ENCODE measurements at regions not wholly inside any gene's neighbourhood (a gene's known extent, or its start where the extent isn't known, plus 50 kb on each side); places are given as distances from the start of the nearest gene placed in this dataset.

DNA sequence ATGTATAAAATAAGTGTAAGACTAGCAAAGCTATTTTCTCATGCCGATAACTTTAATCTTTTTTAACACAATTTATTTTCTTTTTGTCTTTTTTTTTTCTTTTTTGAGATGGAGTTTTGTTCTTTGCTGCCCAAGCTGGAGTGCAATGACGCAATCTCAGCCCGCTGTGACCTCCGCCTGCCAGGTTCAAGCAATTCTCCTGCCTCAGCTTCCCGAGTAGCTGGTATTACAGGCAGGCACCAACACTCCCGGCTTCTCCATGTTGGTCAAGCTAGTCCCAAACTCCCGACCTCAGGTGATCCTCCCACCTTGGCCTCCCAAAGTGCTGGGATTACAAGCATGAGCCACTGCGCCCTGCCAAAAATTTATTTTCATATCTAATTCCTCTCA is 164.2 kb upstream of the SLIT2 start:
- Mint-ChIP-seq H3K9me3 (no peaks in the 10 kb centered on the region), H3K36me3 (ENCODE audit: insufficient read depth in 1 of 3, low read depth in 3 of 3) (no peaks in the 10 kb centered on the region), H3K4me3 (no peak overlapping the region), H3K4me1 (no peaks in the 10 kb centered on the region), H3K27me3 (ENCODE audit: low read depth) (no peaks in the 10 kb centered on the region), H3K27ac (no peak overlapping the region)
- Histone ChIP-seq H2BK20ac (ENCODE audit: low read depth, low read length, poor library complexity, severe bottlenecking) (no peak overlapping the region), H3T11ph (ENCODE audit: low read length) (no peak overlapping the region), H3K23ac (ENCODE audit: insufficient read length, low read depth, low read length) (no peak overlapping the region), H2BK5ac (ENCODE audit: insufficient read length, low read length) (no peak overlapping the region), H3K9ac (ENCODE audit: extremely low read depth, insufficient read length, low read length) (no peak overlapping the region), H4K91ac (ENCODE audit: insufficient read length, low read depth, low read length) (no peak overlapping the region), H3K18ac (ENCODE audit: insufficient read length, low read depth, low read length) (no peak overlapping the region), H2AK5ac (ENCODE audit: insufficient read length, low read length) (no peak overlapping the region), H3K4me1 (ENCODE audit: insufficient read depth, low read length) (no peaks in the 10 kb centered on the region), H3K4me2 (ENCODE audit: insufficient read depth, insufficient read length, low read length) (no peak overlapping the region), H3K56ac (ENCODE audit: insufficient read length, low read depth, low read length) (no peak overlapping the region), H2AFZ (ENCODE audit: low read length) (no peak overlapping the region), H2BK12ac (ENCODE audit: insufficient read length, low read depth, low read length) (no peak overlapping the region), H4K5ac (ENCODE audit: insufficient read length, low read depth, low read length) (no peak overlapping the region), H3K14ac (ENCODE audit: insufficient read depth, low read length) (no peak overlapping the region), H3K79me2 (ENCODE audit: insufficient read depth, low read length) (no peaks in the 10 kb centered on the region), H4K20me1 (ENCODE audit: control insufficient read depth, insufficient read depth, insufficient read length) (no peaks in the 10 kb centered on the region), H3K4ac (ENCODE audit: low read depth, low read length) (no peak overlapping the region), H3K79me1 (ENCODE audit: insufficient read depth, low read depth, low read length, poor library complexity, severe bottlenecking) (no peaks in the 10 kb centered on the region), H3K23me2 (ENCODE audit: insufficient read length, low read depth, low read length, poor library complexity, severe bottlenecking) (no peaks in the 10 kb centered on the region), H3K27me3 (ENCODE audit: insufficient read depth, low read length) (no peaks in the 10 kb centered on the region), H2BK15ac (ENCODE audit: low read depth, low read length) (no peak overlapping the region), H3K27ac (ENCODE audit: insufficient read length, low read depth, low read length) (no peak overlapping the region), H4K8ac (replicated peaks; ENCODE audit: insufficient read length, low read depth, low read length) (no peak overlapping the region), H3K9me3 (ENCODE audit: control insufficient read depth, low read depth, low read length) (no peaks in the 10 kb centered on the region), H2BK120ac (ENCODE audit: low read depth, low read length, poor library complexity, severe bottlenecking) (no peak overlapping the region)
- TF ChIP-seq, protein P1, sequence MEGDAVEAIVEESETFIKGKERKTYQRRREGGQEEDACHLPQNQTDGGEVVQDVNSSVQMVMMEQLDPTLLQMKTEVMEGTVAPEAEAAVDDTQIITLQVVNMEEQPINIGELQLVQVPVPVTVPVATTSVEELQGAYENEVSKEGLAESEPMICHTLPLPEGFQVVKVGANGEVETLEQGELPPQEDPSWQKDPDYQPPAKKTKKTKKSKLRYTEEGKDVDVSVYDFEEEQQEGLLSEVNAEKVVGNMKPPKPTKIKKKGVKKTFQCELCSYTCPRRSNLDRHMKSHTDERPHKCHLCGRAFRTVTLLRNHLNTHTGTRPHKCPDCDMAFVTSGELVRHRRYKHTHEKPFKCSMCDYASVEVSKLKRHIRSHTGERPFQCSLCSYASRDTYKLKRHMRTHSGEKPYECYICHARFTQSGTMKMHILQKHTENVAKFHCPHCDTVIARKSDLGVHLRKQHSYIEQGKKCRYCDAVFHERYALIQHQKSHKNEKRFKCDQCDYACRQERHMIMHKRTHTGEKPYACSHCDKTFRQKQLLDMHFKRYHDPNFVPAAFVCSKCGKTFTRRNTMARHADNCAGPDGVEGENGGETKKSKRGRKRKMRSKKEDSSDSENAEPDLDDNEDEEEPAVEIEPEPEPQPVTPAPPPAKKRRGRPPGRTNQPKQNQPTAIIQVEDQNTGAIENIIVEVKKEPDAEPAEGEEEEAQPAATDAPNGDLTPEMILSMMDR (conservative IDR thresholded peaks at IDR 0.05): no peak
- no peak for DNase-seq
- no CpG with 5 or more reads among the region's 8 CpGs for WGBS (ENCODE audit: extremely low coverage, insufficient read length, low lambda C conversion rate)
